GM23248 (cell line): ENCODE measurements at regions not wholly inside any gene's neighbourhood (a gene's known extent, or its start where the extent isn't known, plus 50 kb on each side); places are given as distances from the start of the nearest gene placed in this dataset.
A peak's percentile ranks its signal among the peaks of the same experiment; 100 is the strongest.
"Not testable (repeated sequence)": the region's sequence is repeated elsewhere in the genome, so short reads cannot be mapped to it uniquely, and the experiment has no call there.

Experiments
- DNase-seq: peaks from one replicate; pipeline ENCODE4 v3.0.0-alpha.2; 2015
- H2AFZ ChIP-seq: fragments of 200-600 bp; sonication (generic); 2 replicates; pipeline ENCODE4 v1.6.1; 2016; ENCODE audit warnings: antibody characterized with exemption
- H3F3A ChIP-seq: fragments of 200-600 bp; sonication (generic); 2 replicates; pipeline ENCODE4 v1.6.1; 2016; ENCODE audit warnings: mild to moderate bottlenecking, antibody characterized with exemption, mixed run types; ENCODE audit not compliant: insufficient read depth
- H3K27ac ChIP-seq: fragments of 200-600 bp; sonication (generic); 2 replicates; pipeline ENCODE4 v1.5.1; 2016; ENCODE audit warnings: mild to moderate bottlenecking
- H3K27me3 ChIP-seq: fragments of 200-600 bp; sonication (generic); replicated peaks from 2 replicates; pipeline ENCODE4 v1.6.1; 2016; ENCODE audit warnings: mild to moderate bottlenecking; ENCODE audit not compliant: insufficient read depth
- H3K36me3 ChIP-seq: fragments of 200-600 bp; sonication (generic); 2 replicates; pipeline ENCODE4 v1.6.1; 2016; ENCODE audit warnings: low read depth, mild to moderate bottlenecking
- H3K4me1 ChIP-seq: fragments of 200-600 bp; sonication (generic); 2 replicates; pipeline ENCODE4 v1.6.1; 2016; ENCODE audit warnings: mild to moderate bottlenecking; ENCODE audit not compliant: insufficient read depth
- H3K4me2 ChIP-seq: fragments of 200-600 bp; sonication (generic); one replicate; pipeline ENCODE4 v1.6.1; 2016; ENCODE audit warnings: mild to moderate bottlenecking; ENCODE audit not compliant: unreplicated experiment
- H3K4me3 ChIP-seq: fragments of 200-600 bp; sonication (generic); 2 replicates; pipeline ENCODE4 v1.5.1; 2016; ENCODE audit warnings: mild to moderate bottlenecking
- H3K79me2 ChIP-seq: fragments of 200-600 bp; sonication (generic); 2 replicates; pipeline ENCODE4 v1.6.1; 2016; ENCODE audit warnings: mild to moderate bottlenecking; ENCODE audit not compliant: insufficient read depth
- H3K9ac ChIP-seq: fragments of 200-600 bp; sonication (generic); 2 replicates; pipeline ENCODE4 v1.6.1; 2016; ENCODE audit warnings: mild to moderate bottlenecking
- H3K9me2 ChIP-seq: fragments of 200-600 bp; sonication (generic); 2 replicates; pipeline ENCODE4 v1.6.1; 2016; ENCODE audit warnings: mixed run types, mild to moderate bottlenecking, moderate library complexity; ENCODE audit not compliant: insufficient read depth
- H3K9me3 ChIP-seq: fragments of 200-600 bp; sonication (generic); one replicate; pipeline ENCODE4 v1.6.1; 2017; ENCODE audit warnings: low read depth
- H4K20me1 ChIP-seq: fragments of 200-600 bp; sonication (generic); 2 replicates; pipeline ENCODE4 v1.6.0; 2016; ENCODE audit not compliant: insufficient read depth
- EZH2 ChIP-seq: fragments of 200-600 bp; sonication (generic); IDR thresholded peaks from 2 replicates; pipeline ENCODE4 v1.6.1; 2018; ENCODE audit warnings: antibody characterized with exemption, mild to moderate bottlenecking; ENCODE audit not compliant: insufficient read depth, poor library complexity, severe bottlenecking
- EZH2phosphoT487 ChIP-seq: fragments of 200-600 bp; sonication (generic); IDR thresholded peaks from 2 replicates; pipeline ENCODE4 v1.6.1; 2018; ENCODE audit warnings: antibody characterized with exemption, moderate library complexity, mild to moderate bottlenecking, low read depth; ENCODE audit not compliant: insufficient read depth
- WGBS, 2 experiments: methylation state at CpG; one replicate each; pipeline ENCODE4 v1.1.6; 2015 to 2017; ENCODE audit warnings: low lambda C conversion rate in 2 of 2, low coverage in 1 of 2; ENCODE audit errors: missing lambda C conversion rate in 2 of 2; 5-methylcytosine and 5-hydroxymethylcytosine counted together
- in situ Hi-C: fragments of 300-500 bp; cut with MboI; formaldehyde crosslinking; loops from 2 replicates; pipeline ENCODE4 v1.15.0; 2020

DNA sequence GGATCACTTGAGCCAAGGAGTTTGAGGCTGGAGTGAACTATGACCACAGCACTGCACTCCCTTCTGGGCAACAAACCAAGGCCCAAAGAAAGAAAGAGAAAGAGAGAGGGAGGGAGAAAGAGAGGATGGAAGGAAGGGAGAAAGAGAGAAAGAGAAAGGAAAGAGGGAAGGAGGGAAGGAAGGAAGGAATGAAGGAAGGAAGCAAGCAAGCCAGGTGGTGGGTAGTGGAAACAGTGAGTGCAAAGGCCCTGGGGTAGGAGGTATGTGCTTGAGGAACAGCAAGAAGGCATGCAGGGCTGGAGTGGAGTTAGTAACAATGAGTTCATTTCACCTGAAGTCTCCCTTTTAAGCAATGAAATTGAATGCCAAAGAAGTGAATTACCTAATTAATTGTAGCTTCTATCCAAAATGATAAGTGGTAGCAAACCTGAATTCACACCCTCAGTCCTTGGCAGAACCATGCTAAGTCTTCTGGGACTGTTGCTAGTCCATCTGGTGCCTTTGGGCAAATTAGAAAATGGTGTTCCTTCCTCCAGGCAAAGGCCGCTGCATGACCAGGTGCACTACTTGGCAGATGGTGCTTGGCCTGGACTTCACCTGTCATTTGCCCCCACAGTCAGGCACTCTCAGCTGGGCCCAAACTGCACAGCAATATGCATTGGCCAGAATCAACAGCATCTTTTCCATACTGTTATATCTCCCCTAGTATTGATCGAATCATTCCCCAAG, 67.4 kb upstream of the MPP7 start:
- no peak overlapping the region for H3K9ac ChIP-seq
- H3K27me3 ChIP-seq = peaks cover 13% of the 10 kb centered on the region; the same call in 1 of the 2 replicates
- H4K20me1 ChIP-seq = no peaks in the 10 kb centered on the region
- no peak for DNase-seq
- no peaks in the 10 kb centered on the region for H3K36me3 ChIP-seq
- no peak overlapping the region for H3K27ac ChIP-seq
- H3K79me2 ChIP-seq = no peaks in the 10 kb centered on the region
- in situ Hi-C loops = no loop called here
- H3K4me2 ChIP-seq = no peak overlapping the region
- TF ChIP-seq EZH2 (no peak), EZH2phosphoT487 (no peak)
- H3K9me3 ChIP-seq = no peaks in the 10 kb centered on the region
- no peaks in the 10 kb centered on the region for H3K4me1 ChIP-seq
- no peak overlapping the region for H3K4me3 ChIP-seq
- WGBS, 2 experiments = 90% methylated on average over 2 of the region's 2 CpGs
- H2AFZ ChIP-seq = no peak overlapping the region
- no peaks in the 10 kb centered on the region for H3K9me2 ChIP-seq
- no peaks in the 10 kb centered on the region for H3F3A ChIP-seq

DNA sequence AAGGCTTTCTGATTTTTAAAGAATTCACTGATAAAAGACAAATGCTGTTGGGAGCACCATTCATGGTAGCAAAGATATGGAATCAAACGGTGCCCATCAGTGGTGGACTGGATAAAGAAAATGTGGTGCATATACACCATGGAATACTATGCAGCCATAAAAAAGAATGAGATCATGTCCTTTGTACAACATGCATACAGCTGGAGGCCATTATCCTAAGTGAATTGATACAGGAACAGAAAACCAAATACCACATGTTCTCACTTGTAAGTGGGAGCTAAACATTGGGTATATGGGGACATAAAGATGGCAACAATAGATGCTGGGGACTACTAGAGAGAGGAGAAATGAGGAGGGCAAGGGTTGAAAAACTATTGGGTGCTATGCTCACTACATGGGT, 68.8 kb upstream of the MPP7 start:
- in situ Hi-C loops, H2AFZ ChIP-seq, H3K79me2 ChIP-seq: not testable (repeated sequence)

DNA sequence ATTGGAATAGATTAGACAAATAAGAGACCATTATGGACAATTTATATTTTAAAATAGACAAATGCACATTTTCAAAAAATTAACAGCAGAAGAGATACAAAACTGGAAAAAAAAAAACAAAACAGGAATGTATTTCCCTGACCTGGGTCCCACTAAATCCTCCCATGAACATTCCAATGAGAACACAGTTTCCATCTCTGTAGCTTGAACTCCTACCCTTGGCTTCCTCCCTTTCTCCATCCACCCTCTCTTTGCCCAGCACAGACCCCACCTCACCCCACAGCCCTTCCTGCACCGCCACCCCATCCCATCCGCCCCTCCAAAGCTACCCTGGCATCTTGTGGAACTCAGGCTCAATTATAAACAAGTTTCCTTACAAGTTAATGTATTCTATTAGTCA, 71.2 kb upstream of the MPP7 start:
- Histone ChIP-seq H3K9ac (no peak overlapping the region), H2AFZ (no peak overlapping the region), H3K27me3 (peaks cover 14% of the 10 kb centered on the region; the same call in 1 of the 2 replicates), H3K4me2 (no peak overlapping the region), H3K4me3 (no peak overlapping the region), H3K27ac (no peak overlapping the region), H3K9me2 (no peaks in the 10 kb centered on the region), H3K9me3 (no peaks in the 10 kb centered on the region), H3K4me1 (no peaks in the 10 kb centered on the region), H3K36me3 (no peaks in the 10 kb centered on the region), H3K79me2 (no peaks in the 10 kb centered on the region), H4K20me1 (no peaks in the 10 kb centered on the region), H3F3A (no peaks in the 10 kb centered on the region)
- no peak for TF ChIP-seq EZH2
- no peak for TF ChIP-seq EZH2phosphoT487
- 29 to 41% methylated on average over 2 of the region's 2 CpGs for WGBS, 2 experiments
- no peak for DNase-seq
- in situ Hi-C loops = no loop called here

More for the DNA sequence above, 68.8 kb upstream of the MPP7 start:
- WGBS, 2 experiments = 58 to 62% methylated on average over 1 of the region's 1 CpG
- H3K4me1 ChIP-seq, H4K20me1 ChIP-seq, H3K27ac ChIP-seq, H3K9me2 ChIP-seq, H3K9me3 ChIP-seq, H3K4me2 ChIP-seq, DNase-seq, H3F3A ChIP-seq, H3K4me3 ChIP-seq, H3K36me3 ChIP-seq, H3K9ac ChIP-seq: not testable (repeated sequence)
- H3K27me3 ChIP-seq = peaks cover 19% of the 10 kb centered on the region; the same call in 1 of the 2 replicates

GRCh38 chr10:28375399-28376354, 72.8 kb upstream of the MPP7 start:
- H3K4me3 ChIP-seq = no peak overlapping the region
- in situ Hi-C loops = no loop called here
- H3K36me3 ChIP-seq = no peaks in the 10 kb centered on the region
- H3K9me2 ChIP-seq = no peaks in the 10 kb centered on the region
- H3K4me2 ChIP-seq = no peak overlapping the region
- no peak overlapping the region for H3K9ac ChIP-seq
- no peaks in the 10 kb centered on the region for H3K79me2 ChIP-seq
- peaks cover 16% of the 10 kb centered on the region; the same call in 1 of the 2 replicates for H3K27me3 ChIP-seq
- 60 to 69% methylated on average over 10 of the region's 10 CpGs for WGBS, 2 experiments
- H4K20me1 ChIP-seq = no peaks in the 10 kb centered on the region
- H3K9me3 ChIP-seq = no peaks in the 10 kb centered on the region
- no peak overlapping the region for H3K27ac ChIP-seq
- H3F3A ChIP-seq = no peaks in the 10 kb centered on the region
- no peak overlapping the region for H2AFZ ChIP-seq
- DNase-seq = peak; percentile 40
- TF ChIP-seq EZH2phosphoT487 = no peak
- no peak for TF ChIP-seq EZH2
- H3K4me1 ChIP-seq = no peaks in the 10 kb centered on the region
